Gastrocnemius medialis (tissue), 4 donors: ENCODE measurements at regions not wholly inside any gene's neighbourhood (a gene's known extent, or its start where the extent isn't known, plus 50 kb on each side); places are given as distances from the start of the nearest gene placed in this dataset.
A peak's percentile ranks its signal among the peaks of the same experiment; 100 is the strongest.

Source experiments
- ATAC-seq, 2 donors: fragments of 150-250 bp; one replicate each; pipeline ENCODE4 v1.9.1; 2016
- DNase-seq, 2 donors: peaks; one replicate each; pipeline ENCODE4 v3.0.0-alpha.2; 2019
- H3K27ac ChIP-seq, 4 donors: fragments of 200-600 bp; sonication (generic); 1 replicate in 1 of 4; 2 replicates in 3 of 4; pipeline ENCODE4 v1.5.1; 2016 to 2018; ENCODE audit warnings: mild to moderate bottlenecking in 2 of 4, moderate library complexity in 1 of 4
- H3K27me3 ChIP-seq, 3 donors: fragments of 200-600 bp; sonication (generic) in 2 of 3; 1 replicate in 1 of 3; 2 replicates in 2 of 3; pipeline versions ENCODE4 v1.5.1 to v1.6.0; 2016 to 2019; ENCODE audit warnings: mild to moderate bottlenecking in 1 of 3, moderate library complexity in 1 of 3
- H3K36me3 ChIP-seq, 2 donors: fragments of 200-600 bp; sonication (generic) in 1 of 2; one replicate each; pipeline ENCODE4 v1.5.1; 2017 to 2018
- H3K4me1 ChIP-seq, 2 donors: fragments of 200-600 bp; sonication (generic) in 1 of 2; one replicate each; pipeline ENCODE4 v1.5.1; 2016 to 2017; ENCODE audit warnings: mild to moderate bottlenecking in 2 of 2
- H3K4me3 ChIP-seq, 4 donors: fragments of 200-600 bp; sonication (generic) in 3 of 4; 1 replicate in 1 of 4; 2 replicates in 3 of 4; pipeline ENCODE4 v1.5.1; 2016 to 2019; ENCODE audit warnings: mild to moderate bottlenecking in 2 of 4
- H3K9me3 ChIP-seq, 3 donors: fragments of 200-600 bp; sonication (generic) in 2 of 3; 1 replicate in 1 of 3; 2 replicates in 2 of 3; pipeline ENCODE4 v1.5.1; 2016 to 2019
- POLR2A ChIP-seq, 2 donors: fragments of 450-650 bp; IDR thresholded peaks; one replicate each; pipeline ENCODE4 v1.6.1; 2017; ENCODE audit warnings: antibody characterized with exemption in 2 of 2, mild to moderate bottlenecking in 2 of 2, moderate library complexity in 2 of 2
- in situ Hi-C, 4 donors: fragments of 200-750 bp; cut with MboI; loops; one replicate each; pipeline versions ENCODE4 v1.15.0 to v1.8.0; 2017; ENCODE audit warnings: low sequenced_read_pairs in 4 of 4
- intact Hi-C: fragments of 100-400 bp; cut with DNase I; formaldehyde crosslinking; loops from one replicate; pipeline ENCODE4 v1.15.1; 2023; ENCODE audit warnings: low total_unique reads
- TF ChIP-seq, protein P1 (sequence below), 5 experiments: fragments of 450-650 bp in 3 of 5; fragments of 200-600 bp in 2 of 5; sonication (generic) in 2 of 5; IDR thresholded peaks in 4 of 5; conservative IDR thresholded peaks in 1 of 5; 1 replicate in 4 of 5; 2 replicates in 1 of 5; pipeline ENCODE4 v1.5.1; 2016 to 2019; ENCODE audit warnings: antibody characterized with exemption in 5 of 5, mild to moderate bottlenecking in 3 of 5, moderate library complexity in 3 of 5

DNA sequence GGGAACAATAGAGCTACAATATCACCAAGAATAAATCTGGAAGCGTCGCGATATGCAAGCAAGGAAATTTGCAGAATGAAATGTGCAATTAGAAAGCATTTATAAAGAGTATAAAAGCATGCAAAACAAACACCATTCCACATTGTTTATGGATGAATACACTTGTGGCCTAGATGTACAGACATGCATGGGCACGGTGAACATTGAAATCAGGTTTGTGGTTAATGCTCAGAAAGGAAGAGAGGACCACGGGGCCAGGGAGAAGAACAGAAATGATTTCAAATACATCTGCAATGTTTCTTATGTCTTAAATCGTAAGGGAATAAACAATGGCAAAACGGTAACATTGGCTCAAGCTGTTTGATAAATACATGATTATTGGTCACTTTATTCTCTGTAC, 235.9 kb downstream of the FOXL1 start:
- H3K4me1 ChIP-seq = peaks cover 0 to 7% of the 10 kb centered on the region in 2 donors
- ATAC-seq = no peak
- TF ChIP-seq POLR2A (IDR thresholded peaks at IDR 0.05) = no peak
- TF ChIP-seq, protein P1, sequence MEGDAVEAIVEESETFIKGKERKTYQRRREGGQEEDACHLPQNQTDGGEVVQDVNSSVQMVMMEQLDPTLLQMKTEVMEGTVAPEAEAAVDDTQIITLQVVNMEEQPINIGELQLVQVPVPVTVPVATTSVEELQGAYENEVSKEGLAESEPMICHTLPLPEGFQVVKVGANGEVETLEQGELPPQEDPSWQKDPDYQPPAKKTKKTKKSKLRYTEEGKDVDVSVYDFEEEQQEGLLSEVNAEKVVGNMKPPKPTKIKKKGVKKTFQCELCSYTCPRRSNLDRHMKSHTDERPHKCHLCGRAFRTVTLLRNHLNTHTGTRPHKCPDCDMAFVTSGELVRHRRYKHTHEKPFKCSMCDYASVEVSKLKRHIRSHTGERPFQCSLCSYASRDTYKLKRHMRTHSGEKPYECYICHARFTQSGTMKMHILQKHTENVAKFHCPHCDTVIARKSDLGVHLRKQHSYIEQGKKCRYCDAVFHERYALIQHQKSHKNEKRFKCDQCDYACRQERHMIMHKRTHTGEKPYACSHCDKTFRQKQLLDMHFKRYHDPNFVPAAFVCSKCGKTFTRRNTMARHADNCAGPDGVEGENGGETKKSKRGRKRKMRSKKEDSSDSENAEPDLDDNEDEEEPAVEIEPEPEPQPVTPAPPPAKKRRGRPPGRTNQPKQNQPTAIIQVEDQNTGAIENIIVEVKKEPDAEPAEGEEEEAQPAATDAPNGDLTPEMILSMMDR (IDR thresholded peaks at IDR 0.05 in 4 of 5, conservative IDR thresholded peaks at IDR 0.05 in 1 of 5) = no peak
- H3K27me3 ChIP-seq = peaks cover under 1 to 33% (median 8%) of the 10 kb centered on the region in 3 donors
- H3K27ac ChIP-seq = no peak overlapping the region
- intact Hi-C loops (no loop called here), in situ Hi-C loops (no loop called here)
- H3K4me3 ChIP-seq = no peak overlapping the region
- H3K9me3 ChIP-seq = no peaks in the 10 kb centered on the region
- DNase-seq = no peak
- no peaks in the 10 kb centered on the region for H3K36me3 ChIP-seq

DNA sequence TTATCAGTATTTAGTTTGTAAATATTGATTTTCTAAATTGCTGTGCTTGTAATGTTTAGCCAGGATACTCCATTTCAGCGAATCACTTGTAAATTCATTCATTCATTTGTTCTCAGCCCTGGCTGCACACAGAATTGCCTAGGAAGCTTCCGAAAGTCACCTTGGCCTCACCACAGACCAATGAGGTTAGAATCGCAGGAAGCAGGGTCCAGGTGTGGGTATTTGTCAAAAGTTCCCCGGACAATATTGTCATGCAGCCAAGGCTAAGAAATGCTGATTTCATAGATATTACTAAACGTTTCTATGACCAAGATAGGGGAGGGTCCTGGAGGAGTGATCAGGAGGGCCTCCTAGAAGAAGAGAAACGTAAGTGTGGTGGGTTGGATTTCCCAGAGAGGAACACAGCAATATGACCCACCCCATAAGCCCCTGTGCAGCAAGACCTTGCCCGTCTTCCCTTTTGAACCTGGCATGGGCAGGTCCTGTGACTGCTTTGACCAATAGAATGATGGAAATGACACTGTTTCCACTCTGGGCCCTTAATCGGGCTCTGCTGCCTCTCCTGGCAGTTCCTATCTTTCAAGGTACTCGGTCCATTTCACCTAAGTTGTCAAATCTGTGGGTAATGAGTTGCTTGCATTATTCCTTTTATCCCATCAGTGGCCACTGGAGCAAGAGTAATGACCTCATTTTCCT, 238.7 kb downstream of the FOXL1 start:
- Histone ChIP-seq H3K9me3 (no peaks in the 10 kb centered on the region), H3K36me3 (no peaks in the 10 kb centered on the region), H3K27me3 (peaks cover 0 to 35% (median 8%) of the 10 kb centered on the region in 3 donors), H3K4me1 (peaks cover 0 to 7% of the 10 kb centered on the region in 2 donors), H3K4me3 (no peak overlapping the region), H3K27ac (no peak overlapping the region)
- in situ Hi-C loops = no loop called here
- no peak for DNase-seq
- no peak for ATAC-seq
- intact Hi-C loops = no loop called here
- TF ChIP-seq, protein P1 (IDR thresholded peaks at IDR 0.05 in 4 of 5, conservative IDR thresholded peaks at IDR 0.05 in 1 of 5) = no peak
- no peak for TF ChIP-seq POLR2A (IDR thresholded peaks at IDR 0.05)

DNA sequence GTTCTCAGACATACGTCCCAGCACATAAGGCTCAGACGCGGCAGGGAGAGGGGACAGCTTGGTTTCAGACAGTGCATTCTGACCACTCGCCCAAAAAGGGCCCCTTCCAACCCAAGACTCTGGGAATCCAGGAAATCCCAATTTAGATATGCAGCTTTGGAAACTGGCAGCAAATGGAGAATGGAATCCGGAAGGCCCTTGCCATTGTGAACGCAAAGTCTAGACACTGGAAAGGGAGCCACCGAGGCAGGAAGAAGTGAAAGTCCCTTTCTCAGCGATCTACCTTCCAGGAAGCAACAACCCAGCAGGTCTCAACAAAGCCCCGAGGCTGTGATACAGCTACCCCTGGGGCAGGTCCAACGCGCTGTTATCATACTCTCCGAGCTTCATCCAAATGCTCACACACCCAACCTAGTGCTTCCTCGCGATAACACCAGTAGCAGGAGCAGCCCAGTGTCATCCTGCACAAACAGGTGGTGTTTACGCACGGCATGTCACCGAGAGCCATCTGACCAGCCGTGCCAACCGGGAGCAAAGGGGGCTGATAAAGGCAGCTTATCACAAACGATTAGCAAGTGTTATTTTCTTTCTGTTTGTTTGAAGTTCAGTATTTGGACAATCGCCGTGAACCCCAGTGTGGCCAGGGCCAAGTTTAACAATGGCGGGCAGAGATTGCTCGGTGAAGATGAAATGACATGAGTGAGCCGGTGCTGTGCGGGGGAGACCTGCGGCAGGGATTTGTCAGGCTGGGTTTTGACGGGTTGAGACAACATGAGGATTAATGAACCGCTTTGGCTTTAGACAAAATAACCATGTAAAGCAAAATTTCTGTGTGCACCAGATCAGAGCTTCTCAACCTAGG, 240.6 kb downstream of the FOXL1 start:
- peak in 1 of 2 donors; percentile 71 for ATAC-seq
- in situ Hi-C loops = no loop called here
- intact Hi-C loops = no loop called here
- H3K9me3 ChIP-seq = no peaks in the 10 kb centered on the region
- no peak for DNase-seq
- no peaks in the 10 kb centered on the region for H3K36me3 ChIP-seq
- no peak for TF ChIP-seq POLR2A (IDR thresholded peaks at IDR 0.05)
- TF ChIP-seq, protein P1 (IDR thresholded peaks at IDR 0.05 in 4 of 5, conservative IDR thresholded peaks at IDR 0.05 in 1 of 5) = no peak
- H3K4me3 ChIP-seq = peak overlapping the region; percentile 10 to 24 (median 16)
- peaks cover 0 to 40% (median 8%) of the 10 kb centered on the region in 3 donors for H3K27me3 ChIP-seq
- H3K4me1 ChIP-seq = peaks cover 0 to 7% of the 10 kb centered on the region in 2 donors
- H3K27ac ChIP-seq = no peak overlapping the region

DNA sequence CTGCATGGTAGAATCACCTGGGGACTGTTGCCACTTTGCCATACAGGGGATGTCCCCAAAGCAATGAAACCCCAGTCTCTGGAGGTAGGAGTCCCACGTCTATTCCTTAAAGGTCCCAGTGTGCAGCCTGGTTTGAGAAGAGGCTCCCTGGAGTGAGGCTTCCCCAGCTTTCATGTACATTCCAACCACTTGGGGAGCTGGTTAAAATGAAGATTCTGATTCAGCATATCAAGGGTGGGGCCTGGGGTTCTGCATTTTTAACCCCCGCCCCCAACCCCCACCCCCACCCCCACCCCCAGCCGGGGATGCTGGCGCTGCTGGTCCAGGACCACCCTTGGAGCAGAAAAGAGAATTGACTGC, 241.2 kb downstream of the FOXL1 start:
- in situ Hi-C loops (no loop called here), intact Hi-C loops (no loop called here)
- DNase-seq = no peak
- Histone ChIP-seq H3K9me3 (no peaks in the 10 kb centered on the region), H3K4me1 (peaks cover 0 to 7% of the 10 kb centered on the region in 2 donors), H3K27ac (no peak overlapping the region), H3K4me3 (peak overlapping the region in 2 of 4 donors; percentile 20 to 24), H3K27me3 (peaks cover 2 to 40% (median 8%) of the 10 kb centered on the region in 3 donors), H3K36me3 (no peaks in the 10 kb centered on the region)
- peak in 1 of 2 donors; percentile 48 for ATAC-seq
- TF ChIP-seq, protein P1 (IDR thresholded peaks at IDR 0.05 in 4 of 5, conservative IDR thresholded peaks at IDR 0.05 in 1 of 5) = peak in 1 of 5 experiments; percentile 15
- TF ChIP-seq POLR2A (IDR thresholded peaks at IDR 0.05) = no peak
